H1 (cell line): ENCODE measurements at regions not wholly inside any gene's neighbourhood (a gene's known extent, or its start where the extent isn't known, plus 50 kb on each side); places are given as distances from the start of the nearest gene placed in this dataset.

Source experiments
- CTCF ChIA-PET: fragments of 300-600 bp; sonication (Branson Sonifier 250); formaldehyde crosslinking; loops from one replicate; lab custom pipeline; 2021; ENCODE audit not compliant: partially characterized antibody; lab: Charles Lee
- POLR2A ChIA-PET: fragments of 300-600 bp; sonication (Branson Sonifier 250); formaldehyde crosslinking; loops from one replicate; lab custom pipeline; 2021; ENCODE audit warnings: inconsistent platforms; ENCODE audit not compliant: partially characterized antibody; lab: Charles Lee
- DNase-seq, 2 experiments: peaks; one replicate each; pipeline versions ENCODE4 v3.0.0 to v3.0.0-alpha.2; 2010 to 2022; ENCODE audit warnings: low spot score in 2 of 2, low read depth in 1 of 2, mixed read lengths in 1 of 2
- FAIRE-seq: peaks from 2 replicates; lab custom pipeline; 2011; peaks lifted over from hg19 to GRCh38; lab: Jason Lieb, UNC
- H2AFZ ChIP-seq: 2 replicates; pipeline ENCODE4 v1.8.1; 2012; ENCODE audit warnings: low read length, inconsistent platforms
- H2AK5ac ChIP-seq: 2 replicates; pipeline ENCODE4 v1.6.1; 2013; ENCODE audit warnings: low read depth, low read length
- H2BK120ac ChIP-seq: replicated peaks from 2 replicates; pipeline ENCODE3; 2013; ENCODE audit warnings: low read depth, low read length, inconsistent platforms
- H2BK12ac ChIP-seq: 2 replicates; pipeline ENCODE4 v1.6.1; 2013; ENCODE audit warnings: low read depth, low read length
- H2BK15ac ChIP-seq: 2 replicates; pipeline ENCODE4 v1.6.1; 2013; ENCODE audit warnings: low read length
- H2BK20ac ChIP-seq: 2 replicates; pipeline ENCODE4 v1.6.1; 2013; ENCODE audit warnings: low read length
- H2BK5ac ChIP-seq: 2 replicates; pipeline ENCODE4 v1.6.1; 2013; ENCODE audit warnings: low read depth, low read length
- H3K14ac ChIP-seq: 2 replicates; pipeline ENCODE4 v1.6.1; 2013; ENCODE audit warnings: inconsistent platforms; ENCODE audit not compliant: insufficient read length
- H3K18ac ChIP-seq: 2 replicates; pipeline ENCODE4 v1.6.1; 2013; ENCODE audit warnings: low read length; ENCODE audit errors: extremely low read depth
- H3K23ac ChIP-seq: 2 replicates; pipeline ENCODE4 v1.6.1; 2013; ENCODE audit warnings: inconsistent platforms; ENCODE audit not compliant: insufficient read length
- H3K23me2 ChIP-seq: 2 replicates; pipeline ENCODE4 v1.6.1; 2013; ENCODE audit warnings: low read depth, low read length
- H3K27ac ChIP-seq: 2 replicates; pipeline ENCODE4 v1.6.1; 2011; ENCODE audit warnings: low read depth, low read length, inconsistent platforms
- H3K27me3 ChIP-seq, 4 experiments: replicated peaks in 1 of 4; 1 replicate in 1 of 4; 2 replicates in 3 of 4; pipeline versions ENCODE4 v1.6.1 to v1.8.1; 2011 to 2013; ENCODE audit warnings: low read length in 3 of 4, mild to moderate bottlenecking in 3 of 4, inconsistent platforms in 2 of 4, mixed read lengths in 2 of 4, moderate library complexity in 1 of 4; ENCODE audit not compliant: control insufficient read depth in 3 of 4, insufficient read depth in 3 of 4; ENCODE audit errors: extremely low read depth in 1 of 4
- H3K36me3 ChIP-seq, 4 experiments: 2 replicates each; pipeline versions ENCODE4 v1.6.1 to v1.8.1; 2011 to 2013; ENCODE audit warnings: mild to moderate bottlenecking in 4 of 4, low read length in 3 of 4, moderate library complexity in 2 of 4, control low read depth in 1 of 4, inconsistent platforms in 1 of 4; ENCODE audit not compliant: insufficient read depth in 4 of 4, control insufficient read depth in 2 of 4
- H3K4ac ChIP-seq: replicated peaks from 2 replicates; pipeline ENCODE3; 2013; ENCODE audit warnings: low read length, low read depth, mixed read lengths, inconsistent platforms; ENCODE audit not compliant: insufficient read length
- H3K4me1 ChIP-seq, 4 experiments: replicated peaks in 1 of 4; 1 replicate in 1 of 4; 2 replicates in 3 of 4; pipeline versions ENCODE4 v1.6.1 to v1.8.1; 2011 to 2013; ENCODE audit warnings: low read length in 3 of 4, inconsistent platforms in 2 of 4, mixed read lengths in 1 of 4; ENCODE audit not compliant: insufficient read depth in 4 of 4, control insufficient read depth in 3 of 4
- H3K4me2 ChIP-seq, 2 experiments: 2 replicates each; pipeline versions ENCODE4 v1.6.1 to v1.8.1; 2011 to 2013; ENCODE audit warnings: low read depth in 2 of 2, low read length in 2 of 2, control low read depth in 1 of 2, inconsistent platforms in 1 of 2, mild to moderate bottlenecking in 1 of 2; ENCODE audit not compliant: insufficient read depth in 1 of 2
- H3K4me3 ChIP-seq, 4 experiments: fragments of 200-600, 300-600 bp in 1 of 4; sonication (generic), shearing (Covaris generic), sonication (Bioruptor Twin) in 1 of 4; 2 replicates each; pipeline versions ENCODE4 v1.5.1 to v1.8.1; 2011 to 2016; ENCODE audit warnings: low read length in 4 of 4, low read depth in 3 of 4, control low read depth in 2 of 4, inconsistent platforms in 2 of 4, mild to moderate bottlenecking in 2 of 4, mixed read lengths in 1 of 4, moderate library complexity in 1 of 4; ENCODE audit not compliant: insufficient read depth in 2 of 4; ENCODE audit errors: extremely low read depth in 1 of 4
- H3K56ac ChIP-seq: replicated peaks from 2 replicates; pipeline ENCODE3; 2013; ENCODE audit warnings: low read depth, mild to moderate bottlenecking, mixed read lengths, low read length, inconsistent platforms; ENCODE audit not compliant: insufficient read length
- H3K79me1 ChIP-seq: 2 replicates; pipeline ENCODE4 v1.6.1; 2013; ENCODE audit warnings: low read depth, low read length, control low read depth
- H3K79me2 ChIP-seq, 2 experiments: 2 replicates each; pipeline versions ENCODE4 v1.6.1 to v1.8.1; 2012 to 2013; ENCODE audit warnings: low read length in 2 of 2, mild to moderate bottlenecking in 2 of 2, inconsistent platforms in 1 of 2; ENCODE audit not compliant: insufficient read depth in 2 of 2, control insufficient read depth in 1 of 2
- H3K9ac ChIP-seq, 4 experiments: replicated peaks in 1 of 4; 1 replicate in 1 of 4; 2 replicates in 3 of 4; pipeline versions ENCODE4 v1.6.1 to v1.8.1; 2011 to 2013; ENCODE audit warnings: low read depth in 3 of 4, low read length in 3 of 4, control low read depth in 2 of 4, mild to moderate bottlenecking in 2 of 4, moderate library complexity in 2 of 4, inconsistent platforms in 1 of 4; ENCODE audit errors: extremely low read depth in 1 of 4
- H3K9me3 ChIP-seq, 2 experiments: 2 replicates each; pipeline versions ENCODE4 v1.6.1 to v1.8.1; 2012 to 2013; ENCODE audit warnings: mild to moderate bottlenecking in 2 of 2, moderate library complexity in 2 of 2, control low read depth in 1 of 2, inconsistent platforms in 1 of 2, low read depth in 1 of 2, low read length in 1 of 2, mixed read lengths in 1 of 2; ENCODE audit not compliant: insufficient read depth in 2 of 2
- H4K20me1 ChIP-seq, 2 experiments: replicated peaks in 1 of 2; 2 replicates each; pipeline versions ENCODE3 to v1.8.1; 2011 to 2013; ENCODE audit warnings: inconsistent platforms in 2 of 2, low read length in 2 of 2, mild to moderate bottlenecking in 1 of 2; ENCODE audit not compliant: insufficient read depth in 2 of 2, control insufficient read depth in 1 of 2
- H4K5ac ChIP-seq: 2 replicates; pipeline ENCODE4 v1.6.1; 2013; ENCODE audit warnings: low read length, low read depth, mixed read lengths, inconsistent platforms; ENCODE audit not compliant: insufficient read length
- H4K8ac ChIP-seq: 2 replicates; pipeline ENCODE4 v1.8.0; 2013; ENCODE audit warnings: mild to moderate bottlenecking, moderate library complexity, low read length, inconsistent platforms; ENCODE audit not compliant: insufficient read depth; ENCODE audit errors: extremely low read depth
- H4K91ac ChIP-seq: replicated peaks from 2 replicates; pipeline ENCODE3; 2013; ENCODE audit warnings: low read length, mixed read lengths, inconsistent platforms; ENCODE audit not compliant: insufficient read length
- ASH2L ChIP-seq: fragments of 200-600, 300-600 bp; sonication (generic); IDR thresholded peaks from one replicate; pipeline ENCODE4 v1.7.1; 2017; ENCODE audit warnings: low read length
- BCL11A ChIP-seq, 2 experiments: IDR thresholded peaks; one replicate each; pipeline ENCODE4 v1.6.1; 2011; ENCODE audit warnings: low read depth in 2 of 2, low read length in 2 of 2, mild to moderate bottlenecking in 2 of 2
- CBX5 ChIP-seq: fragments of 300-800, 300-1000 bp; sonication (generic); IDR thresholded peaks from 2 replicates; pipeline ENCODE4 v1.7.1; 2016; ENCODE audit warnings: antibody characterized with exemption, low read length, low read depth
- E2F6 ChIP-seq: IDR thresholded peaks from 2 replicates; pipeline ENCODE4 v1.6.1; 2012; ENCODE audit warnings: inconsistent platforms
- FOSL1 ChIP-seq: IDR thresholded peaks from 2 replicates; pipeline ENCODE4 v1.6.1; 2011; ENCODE audit warnings: mild to moderate bottlenecking, low read depth, low read length, moderate library complexity; ENCODE audit not compliant: insufficient read depth
- GABPA ChIP-seq: IDR thresholded peaks from 2 replicates; pipeline ENCODE4 v1.6.1; 2011; ENCODE audit warnings: mild to moderate bottlenecking, low read length, moderate library complexity, borderline replicate concordance; ENCODE audit not compliant: insufficient read depth
- HDAC2 ChIP-seq, 2 experiments: fragments of 300-600 bp in 1 of 2; sonication (generic) in 1 of 2; IDR thresholded peaks; 2 replicates each; pipeline ENCODE4 v1.6.1; 2011 to 2012; ENCODE audit warnings: low read depth in 2 of 2, low read length in 2 of 2, mild to moderate bottlenecking in 2 of 2, moderate library complexity in 2 of 2, borderline replicate concordance in 1 of 2, inconsistent platforms in 1 of 2
- JUN ChIP-seq: IDR thresholded peaks from 2 replicates; pipeline ENCODE4 v1.6.1; 2011; ENCODE audit warnings: low read depth, mild to moderate bottlenecking, improper control_type of control experiment, low read length
- KDM5A ChIP-seq: fragments of 200-600 bp; IDR thresholded peaks from 2 replicates; pipeline ENCODE4 v1.7.1; 2012; ENCODE audit warnings: mild to moderate bottlenecking, low read length, inconsistent platforms, mixed read lengths
- SIRT6 ChIP-seq: IDR thresholded peaks from one replicate; pipeline ENCODE4 v1.7.1; 2012; ENCODE audit warnings: low read length, inconsistent platforms
- TBP ChIP-seq: IDR thresholded peaks from 2 replicates; pipeline ENCODE4 v1.6.1; 2011; ENCODE audit warnings: low read depth, low read length, improper control_type of control experiment
- TEAD4 ChIP-seq: IDR thresholded peaks from 2 replicates; pipeline ENCODE4 v1.6.1; 2012; ENCODE audit warnings: low read depth, low read length, inconsistent platforms, mixed read lengths
- USF2 ChIP-seq: IDR thresholded peaks from 2 replicates; pipeline ENCODE4 v1.6.1; 2011; ENCODE audit warnings: low read length, improper control_type of control experiment
- WGBS, 2 experiments: shearing (Covaris generic) in 1 of 2; methylation state at CpG; one replicate each; pipeline versions ENCODE4 v1.1.6 to v1.1.7; 2013 to 2015; ENCODE audit warnings: low lambda C conversion rate in 2 of 2, mixed read lengths in 2 of 2, inconsistent platforms in 1 of 2, low coverage in 1 of 2, missing lambda C conversion rate in 1 of 2; ENCODE audit not compliant: insufficient replicate concordance in 2 of 2, insufficient coverage in 1 of 2, insufficient read length in 1 of 2; ENCODE audit errors: extremely low coverage in 1 of 2, missing lambda C conversion rate in 1 of 2; 5-methylcytosine and 5-hydroxymethylcytosine counted together

- H3K4me3 ChIP-seq: no peak overlapping the region
- H3K27me3 ChIP-seq: no peaks in the 10 kb centered on the region
- H3K27ac ChIP-seq: no peak overlapping the region
- H2BK5ac ChIP-seq: no peak overlapping the region
- H3K79me2 ChIP-seq: no peaks in the 10 kb centered on the region
- H3K14ac ChIP-seq: no peak overlapping the region
- H3K23ac ChIP-seq: no peak overlapping the region
- 100% methylated on average over 1 of the region's 1 CpG; no CpG with 5 or more reads in 1 of the 2 experiments for WGBS, 2 experiments
- no peak overlapping the region for H3K4ac ChIP-seq
- no peaks in the 10 kb centered on the region for H3K4me1 ChIP-seq
- ChIA-PET POLR2A (no interaction called here), CTCF (no interaction called here)
- no peak overlapping the region for H4K5ac ChIP-seq
- H2BK120ac ChIP-seq: no peak overlapping the region
- H4K91ac ChIP-seq: no peak overlapping the region
- no peak overlapping the region for H3K9ac ChIP-seq
- no peaks in the 10 kb centered on the region for H3K9me3 ChIP-seq
- no peaks in the 10 kb centered on the region for H4K20me1 ChIP-seq
- no peaks in the 10 kb centered on the region for H3K79me1 ChIP-seq
- FAIRE-seq: no peak
- H2AFZ ChIP-seq: 0 out of 2 replicates have a peak overlapping the region, but pooled peaks have one; percentile 14
- no peak overlapping the region for H2BK20ac ChIP-seq
- no peak overlapping the region for H4K8ac ChIP-seq
- no peak for DNase-seq
- no peak overlapping the region for H3K18ac ChIP-seq
- H3K23me2 ChIP-seq: no peaks in the 10 kb centered on the region; the same call in 1 of the 2 replicates
- H3K4me2 ChIP-seq: no peak overlapping the region
- no peak overlapping the region for H3K56ac ChIP-seq
- H2BK15ac ChIP-seq: no peak overlapping the region
- H2AK5ac ChIP-seq: no peak overlapping the region
- no peaks in the 10 kb centered on the region for H3K36me3 ChIP-seq
- no peak overlapping the region for H2BK12ac ChIP-seq
- TF ChIP-seq E2F6: no peak
- no peak for TF ChIP-seq GABPA
- TF ChIP-seq SIRT6: no peak
- TF ChIP-seq JUN: no peak
- TF ChIP-seq FOSL1: no peak
- no peak for TF ChIP-seq BCL11A (IDR thresholded peaks at IDR 0.05; ENCODE audit: low read depth in 2 of 2, low read length in 2 of 2)
- no peak for TF ChIP-seq HDAC2 (IDR thresholded peaks at IDR 0.05; ENCODE audit: borderline replicate concordance in 1 of 2, low read depth in 2 of 2, low read length in 2 of 2)
- no peak for TF ChIP-seq USF2
- TF ChIP-seq TBP: no peak
- no peak for TF ChIP-seq KDM5A
- no peak for TF ChIP-seq ASH2L
- no peak for TF ChIP-seq TEAD4
- TF ChIP-seq CBX5: no peak
Measured at GRCh38 chr14:62253171-62253570, 491.0 kb downstream of the SNAPC1 start.
